ENCODE measurements at regions not wholly inside any gene's neighbourhood (a gene's known extent, or its start where the extent isn't known, plus 50 kb on each side); places are given as distances from the start of the nearest gene placed in this dataset.

DNA sequence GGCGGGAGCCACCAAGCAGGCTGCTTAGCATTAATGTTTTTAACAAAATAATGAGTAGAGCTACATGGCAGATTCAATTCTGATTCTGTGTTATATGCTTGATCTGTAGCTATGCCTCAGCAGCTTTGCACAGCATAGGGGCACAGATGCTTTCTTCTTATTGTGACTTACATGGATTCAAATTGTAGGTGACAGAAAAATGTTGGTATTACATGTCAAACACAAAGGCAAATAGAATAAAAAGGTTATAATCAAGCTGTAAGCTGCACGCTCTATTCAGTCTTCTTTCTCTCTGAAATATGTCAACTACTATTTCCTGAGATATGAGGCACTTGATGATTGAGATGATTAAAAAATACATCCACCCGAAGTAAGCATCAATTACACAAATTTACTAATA, 1573.8 kb downstream of the FAM181B start (continued):
- TF ChIP-seq, protein P1, sequence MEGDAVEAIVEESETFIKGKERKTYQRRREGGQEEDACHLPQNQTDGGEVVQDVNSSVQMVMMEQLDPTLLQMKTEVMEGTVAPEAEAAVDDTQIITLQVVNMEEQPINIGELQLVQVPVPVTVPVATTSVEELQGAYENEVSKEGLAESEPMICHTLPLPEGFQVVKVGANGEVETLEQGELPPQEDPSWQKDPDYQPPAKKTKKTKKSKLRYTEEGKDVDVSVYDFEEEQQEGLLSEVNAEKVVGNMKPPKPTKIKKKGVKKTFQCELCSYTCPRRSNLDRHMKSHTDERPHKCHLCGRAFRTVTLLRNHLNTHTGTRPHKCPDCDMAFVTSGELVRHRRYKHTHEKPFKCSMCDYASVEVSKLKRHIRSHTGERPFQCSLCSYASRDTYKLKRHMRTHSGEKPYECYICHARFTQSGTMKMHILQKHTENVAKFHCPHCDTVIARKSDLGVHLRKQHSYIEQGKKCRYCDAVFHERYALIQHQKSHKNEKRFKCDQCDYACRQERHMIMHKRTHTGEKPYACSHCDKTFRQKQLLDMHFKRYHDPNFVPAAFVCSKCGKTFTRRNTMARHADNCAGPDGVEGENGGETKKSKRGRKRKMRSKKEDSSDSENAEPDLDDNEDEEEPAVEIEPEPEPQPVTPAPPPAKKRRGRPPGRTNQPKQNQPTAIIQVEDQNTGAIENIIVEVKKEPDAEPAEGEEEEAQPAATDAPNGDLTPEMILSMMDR (IDR thresholded peaks at IDR 0.05; ENCODE audit: low read depth, low read length, missing input control) = no peak
- no peak for TF ChIP-seq FOXA1 (IDR thresholded peaks at IDR 0.05)

GRCh38 chr11:81135570-81135969, 1598.1 kb downstream of the FAM181B start:
- no peak for DNase-seq (ENCODE audit: low spot score)
- H3K27ac ChIP-seq (ENCODE audit: low read depth in 1 of 2, low read length in 2 of 2) = no peak overlapping the region
- H3K27me3 ChIP-seq (ENCODE audit: control insufficient read depth in 4 of 4, insufficient read depth in 4 of 4, low read length in 3 of 4) = no peaks in the 10 kb centered on the region
- H3K4me3 ChIP-seq (ENCODE audit: low read depth in 1 of 3, low read length in 3 of 3) = no peak overlapping the region
- H3K9me3 ChIP-seq (ENCODE audit: control insufficient read depth in 4 of 4, low read length in 3 of 4) = peaks cover 0 to 3% (median 0%) of the 10 kb centered on the region in 4 donors
- H3K36me3 ChIP-seq (ENCODE audit: control insufficient read depth in 4 of 4, insufficient read depth in 3 of 4, low read depth in 1 of 4, low read length in 3 of 4) = no peaks in the 10 kb centered on the region
- no peak overlapping the region for H3K9ac ChIP-seq (ENCODE audit: low read depth in 1 of 2, low read length in 2 of 2)
- TF ChIP-seq FOXA1 (IDR thresholded peaks at IDR 0.05) = no peak
- no peak for TF ChIP-seq GABPA (IDR thresholded peaks at IDR 0.05 in 1 of 2, conservative IDR thresholded peaks at IDR 0.05 in 1 of 2)
- TF ChIP-seq, protein P2, sequence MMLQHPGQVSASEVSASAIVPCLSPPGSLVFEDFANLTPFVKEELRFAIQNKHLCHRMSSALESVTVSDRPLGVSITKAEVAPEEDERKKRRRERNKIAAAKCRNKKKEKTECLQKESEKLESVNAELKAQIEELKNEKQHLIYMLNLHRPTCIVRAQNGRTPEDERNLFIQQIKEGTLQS (IDR thresholded peaks at IDR 0.05) = no peak
- no peak for TF ChIP-seq TAF1 (conservative IDR thresholded peaks at IDR 0.05)
- TF ChIP-seq REST (IDR thresholded peaks at IDR 0.05) = no peak
- TF ChIP-seq YY1 (IDR thresholded peaks at IDR 0.05) = no peak
- no peaks in the 10 kb centered on the region for H3K4me1 ChIP-seq (ENCODE audit: control insufficient read depth in 4 of 4, insufficient read depth in 4 of 4, low read length in 3 of 4)
- 68% methylated on average over 5 of the region's 5 CpGs for WGBS

DNA sequence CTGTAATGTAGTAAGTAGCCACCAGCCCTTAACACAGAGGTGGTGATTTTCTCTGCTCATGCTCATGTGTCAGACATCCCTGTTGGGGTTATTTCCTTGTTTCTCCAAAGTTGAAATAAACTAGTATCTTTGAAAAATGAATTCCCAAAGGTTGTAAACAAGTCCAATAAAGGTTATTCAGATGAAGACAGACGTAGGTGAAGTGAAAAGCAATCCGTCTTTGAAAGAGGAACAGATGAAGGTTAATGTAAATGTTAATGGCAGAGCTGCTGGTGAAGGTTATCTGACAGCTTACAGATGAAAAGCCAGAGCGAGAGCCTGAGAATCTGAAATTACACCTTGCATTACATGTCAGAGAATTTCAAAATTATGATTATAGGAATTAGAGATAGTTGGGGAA, 1604.0 kb downstream of the FAM181B start:
- Histone ChIP-seq H3K9me3 (ENCODE audit: control insufficient read depth in 4 of 4, low read length in 3 of 4) (no peaks in the 10 kb centered on the region), H3K4me1 (ENCODE audit: control insufficient read depth in 4 of 4, insufficient read depth in 4 of 4, low read length in 3 of 4) (no peaks in the 10 kb centered on the region), H3K27me3 (ENCODE audit: control insufficient read depth in 4 of 4, insufficient read depth in 4 of 4, low read length in 3 of 4) (no peaks in the 10 kb centered on the region), H3K36me3 (ENCODE audit: control insufficient read depth in 4 of 4, insufficient read depth in 3 of 4, low read depth in 1 of 4, low read length in 3 of 4) (no peaks in the 10 kb centered on the region), H3K27ac (ENCODE audit: low read depth in 1 of 2, low read length in 2 of 2) (no peak overlapping the region), H3K9ac (ENCODE audit: low read depth in 1 of 2, low read length in 2 of 2) (no peak overlapping the region), H3K4me3 (ENCODE audit: low read depth in 1 of 3, low read length in 3 of 3) (no peak overlapping the region)
- DNase-seq (ENCODE audit: low spot score) = no peak
- no peak for TF ChIP-seq ZBTB33 (IDR thresholded peaks at IDR 0.05)
- TF ChIP-seq RAD21 (IDR thresholded peaks at IDR 0.05) = no peak
- TF ChIP-seq EGR1 (IDR thresholded peaks at IDR 0.05; ENCODE audit: low read depth in 2 of 2) = no peak
- TF ChIP-seq MAX (IDR thresholded peaks at IDR 0.05) = no peak
- no peak for TF ChIP-seq REST (IDR thresholded peaks at IDR 0.05)
- no peak for TF ChIP-seq RXRA (IDR thresholded peaks at IDR 0.05)
- no peak for TF ChIP-seq GABPA (IDR thresholded peaks at IDR 0.05 in 1 of 2, conservative IDR thresholded peaks at IDR 0.05 in 1 of 2)
- TF ChIP-seq, protein P1 (IDR thresholded peaks at IDR 0.05; ENCODE audit: low read depth, low read length, missing input control) = no peak
- TF ChIP-seq SP1 (IDR thresholded peaks at IDR 0.05) = no peak
- no peak for TF ChIP-seq HNF4G (IDR thresholded peaks at IDR 0.05)
- TF ChIP-seq, protein P2 (IDR thresholded peaks at IDR 0.05) = no peak
- 68% methylated on average over 3 of the region's 3 CpGs for WGBS

Measured in liver (tissue), 8 donors.